ENCODE measurements at regions not wholly inside any gene's neighbourhood (a gene's known extent, or its start where the extent isn't known, plus 50 kb on each side); places are given as distances from the start of the nearest gene placed in this dataset.

DNA sequence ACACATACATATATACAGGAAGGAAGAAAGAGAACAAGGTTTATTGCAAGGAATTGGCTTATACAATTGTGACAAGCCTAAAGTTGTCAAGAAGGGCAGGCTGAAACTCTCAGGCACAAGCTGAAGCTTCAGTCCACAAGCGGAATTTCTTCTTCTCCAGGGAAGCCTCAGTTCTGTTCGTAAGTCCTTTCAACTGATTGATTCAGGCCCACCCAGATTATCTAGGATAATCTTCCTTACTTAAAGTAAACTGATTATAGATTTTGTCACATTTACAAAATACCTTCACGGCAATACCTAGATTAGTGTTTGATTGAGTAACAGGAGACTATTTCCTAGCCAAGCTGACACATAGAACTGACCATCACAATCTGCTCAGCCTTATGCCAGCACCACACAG lies 81.5 kb upstream of the TMEM260 start:
- TF ChIP-seq, protein P1, sequence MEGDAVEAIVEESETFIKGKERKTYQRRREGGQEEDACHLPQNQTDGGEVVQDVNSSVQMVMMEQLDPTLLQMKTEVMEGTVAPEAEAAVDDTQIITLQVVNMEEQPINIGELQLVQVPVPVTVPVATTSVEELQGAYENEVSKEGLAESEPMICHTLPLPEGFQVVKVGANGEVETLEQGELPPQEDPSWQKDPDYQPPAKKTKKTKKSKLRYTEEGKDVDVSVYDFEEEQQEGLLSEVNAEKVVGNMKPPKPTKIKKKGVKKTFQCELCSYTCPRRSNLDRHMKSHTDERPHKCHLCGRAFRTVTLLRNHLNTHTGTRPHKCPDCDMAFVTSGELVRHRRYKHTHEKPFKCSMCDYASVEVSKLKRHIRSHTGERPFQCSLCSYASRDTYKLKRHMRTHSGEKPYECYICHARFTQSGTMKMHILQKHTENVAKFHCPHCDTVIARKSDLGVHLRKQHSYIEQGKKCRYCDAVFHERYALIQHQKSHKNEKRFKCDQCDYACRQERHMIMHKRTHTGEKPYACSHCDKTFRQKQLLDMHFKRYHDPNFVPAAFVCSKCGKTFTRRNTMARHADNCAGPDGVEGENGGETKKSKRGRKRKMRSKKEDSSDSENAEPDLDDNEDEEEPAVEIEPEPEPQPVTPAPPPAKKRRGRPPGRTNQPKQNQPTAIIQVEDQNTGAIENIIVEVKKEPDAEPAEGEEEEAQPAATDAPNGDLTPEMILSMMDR (IDR thresholded peaks at IDR 0.05; ENCODE audit: low read length): no peak
- TF ChIP-seq EZH2 (IDR thresholded peaks at IDR 0.05; ENCODE audit: borderline replicate concordance, low read length): no peak
